ENCODE measurements at regions not wholly inside any gene's neighbourhood (a gene's known extent, or its start where the extent isn't known, plus 50 kb on each side); places are given as distances from the start of the nearest gene placed in this dataset.

- Histone ChIP-seq H3K18ac (ENCODE audit: low read depth, low read length) (no peak overlapping the region), H3K23ac (ENCODE audit: low read depth, low read length) (no peak overlapping the region), H4K20me1 (ENCODE audit: insufficient read depth, low read length) (no peaks in the 10 kb centered on the region), H3K4ac (ENCODE audit: low read depth, low read length) (no peak overlapping the region), H4K8ac (ENCODE audit: low read depth in 2 of 2, low read length in 2 of 2) (no peak overlapping the region), H2BK20ac (ENCODE audit: low read depth, low read length) (no peak overlapping the region), H3K9ac (ENCODE audit: low read depth, low read length) (no peak overlapping the region), H2AK5ac (ENCODE audit: low read depth, low read length) (no peak overlapping the region), H3K9me1 (ENCODE audit: insufficient read depth, low read length) (no peaks in the 10 kb centered on the region), H3K9me3 (ENCODE audit: control insufficient read depth, insufficient read depth, low read length) (no peaks in the 10 kb centered on the region), H3K14ac (replicated peaks; ENCODE audit: low read depth, low read length) (no peak overlapping the region), H2BK5ac (ENCODE audit: low read depth, low read length, poor library complexity, severe bottlenecking) (no peak overlapping the region), H3K56ac (ENCODE audit: extremely low read depth, insufficient read depth, low read length) (no peak overlapping the region), H2BK15ac (ENCODE audit: low read depth, low read length) (no peak overlapping the region), H3K36me3 (ENCODE audit: control insufficient read depth, insufficient read depth, low read length) (no peaks in the 10 kb centered on the region), H3K4me1 (ENCODE audit: control insufficient read depth, insufficient read depth, low read length) (no peaks in the 10 kb centered on the region), H2BK120ac (ENCODE audit: low read depth, low read length) (no peak overlapping the region), H4K91ac (ENCODE audit: insufficient read depth, low read depth, low read length) (no peak overlapping the region), H3K4me3 (ENCODE audit: insufficient read depth, low read depth, low read length) (no peak overlapping the region), H2AFZ (replicated peaks; ENCODE audit: low read length, poor library complexity) (no peak overlapping the region), H4K5ac (ENCODE audit: low read depth, low read length) (no peak overlapping the region), H3K27me3 (ENCODE audit: control insufficient read depth, insufficient read depth, low read length) (no peaks in the 10 kb centered on the region), H3K4me2 (ENCODE audit: low read depth, low read length) (no peak overlapping the region), H2AK9ac (replicated peaks; ENCODE audit: low read depth, low read length, poor library complexity) (no peak overlapping the region), H3K79me1 (ENCODE audit: low read depth in 1 of 2, low read length in 2 of 2) (no peaks in the 10 kb centered on the region), H3K27ac (ENCODE audit: insufficient read depth, low read length) (no peak overlapping the region)
- in situ Hi-C loops (cut with MboI; ENCODE audit: low sequenced_read_pairs), result no loop called here
- dilution Hi-C loops (cut with HindIII; ENCODE audit: low sequenced_read_pairs, unreplicated experiment), result no loop called here
- no peak for DNase-seq
- no TSS peak for BruUV-seq (replicated peaks)
- ChIA-PET POLR2A (ENCODE audit: unreplicated experiment) (no interaction called here), CTCF (interaction anchor here (0.6 kb wide), 1 partner anchor 497 kb away, joined by 3 read pairs; no protein-coding TSS in a partner anchor)
- WGBS, 2 experiments (ENCODE audit: extremely low coverage in 2 of 2, insufficient read length in 1 of 2), result 100% methylated on average over 1 of the region's 3 CpGs; no CpG with 5 or more reads in 1 of the 2 experiments
- intact Hi-C loops (cut with micrococcal nuclease), result no loop called here
- ATAC-seq (ENCODE audit: low read depth), result no peak
- TF ChIP-seq NFE2L2 (IDR thresholded peaks at IDR 0.05; ENCODE audit: low read depth, low read length) (no peak), FOS (IDR thresholded peaks at IDR 0.05; ENCODE audit: low read depth, low read length) (no peak)
Measured at GRCh38 chr12:102755266-102755665, 161.8 kb downstream of the PAH start.
